Neural progenitor cell (in vitro differentiated cells): ENCODE measurements at regions not wholly inside any gene's neighbourhood (a gene's known extent, or its start where the extent isn't known, plus 50 kb on each side); places are given as distances from the start of the nearest gene placed in this dataset.

Source experiments
- CTCF ChIP-seq: fragments of 200-600 bp; sonication (generic); IDR thresholded peaks from 2 replicates; pipeline ENCODE4 v1.5.1; 2017; ENCODE audit warnings: antibody characterized with exemption, mild to moderate bottlenecking
- EZH2 ChIP-seq: fragments of 200-600 bp; sonication (generic); IDR thresholded peaks from 2 replicates; pipeline ENCODE4 v1.6.1; 2017; ENCODE audit warnings: antibody characterized with exemption, mild to moderate bottlenecking, moderate library complexity
- EZH2phosphoT487 ChIP-seq: fragments of 200-600 bp; sonication (generic); IDR thresholded peaks from 2 replicates; pipeline ENCODE4 v1.6.1; 2017; ENCODE audit warnings: antibody characterized with exemption

- TF ChIP-seq CTCF (no peak), EZH2 (no peak), EZH2phosphoT487 (no peak)
These were observed 1243.2 kb upstream of the SLC10A2 start for GRCh38 chr13:104309431-104309830.
